K562 (cell line): ENCODE measurements at regions not wholly inside any gene's neighbourhood (a gene's known extent, or its start where the extent isn't known, plus 50 kb on each side); places are given as distances from the start of the nearest gene placed in this dataset.

Source experiments
- CHD4 ChIP-seq: fragments of 200-600 bp; sonication (generic); IDR thresholded peaks from 3 replicates; pipeline ENCODE4 v1.6.1; 2012; ENCODE audit warnings: low read depth, mild to moderate bottlenecking, mixed read lengths, low read length, inconsistent platforms; ENCODE audit not compliant: insufficient read depth, insufficient replicate concordance, poor library complexity, severe bottlenecking
- HDAC8 ChIP-seq: fragments of 450-650 bp; IDR thresholded peaks from 2 replicates; pipeline ENCODE4 v1.6.1; 2016; ENCODE audit warnings: mild to moderate bottlenecking, missing genetic modification characterization, moderate library complexity, missing compliant biosample characterization
- JUN ChIP-seq, 2 experiments: sonication (generic) in 1 of 2; formaldehyde crosslinking in 1 of 2; IDR thresholded peaks; 2 replicates each; pipeline versions ENCODE4 v1.6.1 to v1.8.0; 2012 to 2022; ENCODE audit warnings: borderline replicate concordance in 2 of 2, mild to moderate bottlenecking in 2 of 2, improper control_type of control experiment in 1 of 2, low read depth in 1 of 2, low read length in 1 of 2, missing genetic modification reagents in 1 of 2
- MTF1 ChIP-seq: fragments of 250-450 bp; sonication (Bioruptor Pico); IDR thresholded peaks from 2 replicates; pipeline ENCODE4 v1.9.0; 2021; ENCODE audit warnings: moderate library complexity, mild to moderate bottlenecking, inconsistent platforms, borderline replicate concordance
- POLR2AphosphoS5 ChIP-seq: IDR thresholded peaks from 2 replicates; pipeline ENCODE4 v1.6.1; 2011; ENCODE audit warnings: mild to moderate bottlenecking, low read depth, low read length, moderate library complexity; ENCODE audit not compliant: control insufficient read depth, insufficient read depth
- SAFB ChIP-seq: fragments of 200-400 bp; formaldehyde crosslinking; IDR thresholded peaks from 2 replicates; pipeline ENCODE4 v1.6.1; 2017; ENCODE audit warnings: low read depth, low read length, borderline replicate concordance
- SRSF9 ChIP-seq: fragments of 200-400 bp; formaldehyde crosslinking; IDR thresholded peaks from 2 replicates; pipeline ENCODE4 v1.6.1; 2017; ENCODE audit warnings: low read depth, low read length, borderline replicate concordance
- ZNF644 ChIP-seq: fragments of 200-800 bp; sonication (Bioruptor generic); IDR thresholded peaks from 2 replicates; pipeline ENCODE4 v1.6.1; 2016; ENCODE audit warnings: low read depth, missing genetic modification characterization, missing compliant biosample characterization
- TF ChIP-seq, protein P1 (sequence below): sonication (generic); formaldehyde crosslinking; IDR thresholded peaks from 2 replicates; pipeline ENCODE4 v1.8.0; 2022; ENCODE audit warnings: mild to moderate bottlenecking, low read depth, missing genetic modification reagents
- TF ChIP-seq, protein P2 (sequence below): sonication (generic); formaldehyde crosslinking; IDR thresholded peaks from 2 replicates; pipeline ENCODE4 v1.8.0; 2023; ENCODE audit warnings: mild to moderate bottlenecking, missing genetic modification reagents
- TF ChIP-seq, protein P3 (sequence below), 3 experiments: IDR thresholded peaks in 2 of 3; conservative IDR thresholded peaks in 1 of 3; 2 replicates each; pipeline ENCODE4 v1.5.1; 2011 to 2012; ENCODE audit warnings: low read length in 3 of 3, mild to moderate bottlenecking in 3 of 3, control low read depth in 2 of 3, improper control_type of control experiment in 1 of 3, inconsistent platforms in 1 of 3, low read depth in 1 of 3, mixed read lengths in 1 of 3, moderate library complexity in 1 of 3; ENCODE audit not compliant: insufficient read depth in 2 of 3
- TF ChIP-seq, protein P4 (sequence below): sonication (generic); formaldehyde crosslinking; IDR thresholded peaks from 2 replicates; pipeline ENCODE4 v1.8.0; 2023; ENCODE audit warnings: missing genetic modification reagents, mild to moderate bottlenecking, borderline replicate concordance

DNA sequence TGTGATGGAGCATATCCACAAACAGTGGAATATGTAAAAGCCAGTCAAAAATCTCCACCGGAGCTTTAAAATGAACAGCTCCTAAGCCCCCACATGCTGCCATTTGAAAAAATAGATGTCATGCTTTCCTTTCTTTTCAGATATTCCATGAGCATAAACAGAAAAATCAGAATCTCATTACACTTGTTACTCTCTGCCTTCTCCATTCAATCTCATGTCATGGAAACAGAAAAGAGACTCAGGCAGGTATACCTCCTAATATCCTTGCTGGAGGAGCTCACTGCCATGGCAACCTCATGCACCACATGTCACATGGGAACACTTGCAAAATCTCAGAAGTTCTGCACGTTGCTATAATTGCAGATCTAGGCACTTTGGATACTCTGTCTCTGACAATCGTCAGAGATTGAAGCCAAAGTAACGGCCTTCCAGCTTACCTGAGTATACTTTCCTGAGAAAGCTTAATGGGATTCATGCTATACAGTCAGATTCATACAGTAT, 317.0 kb upstream of the ADAMTS9 start:
- TF ChIP-seq CHD4 (no peak), SRSF9 (no peak), HDAC8 (tag) (no peak), ZNF644 (tag) (no peak), MTF1 (no peak), SAFB (no peak), JUN (IDR thresholded peaks at IDR 0.05; ENCODE audit: borderline replicate concordance, low read depth, low read length) (no peak), JUN (CRISPR knock-in tag; IDR thresholded peaks at IDR 0.05; ENCODE audit: borderline replicate concordance) (no peak), POLR2AphosphoS5 (no peak)
- TF ChIP-seq, protein P1, sequence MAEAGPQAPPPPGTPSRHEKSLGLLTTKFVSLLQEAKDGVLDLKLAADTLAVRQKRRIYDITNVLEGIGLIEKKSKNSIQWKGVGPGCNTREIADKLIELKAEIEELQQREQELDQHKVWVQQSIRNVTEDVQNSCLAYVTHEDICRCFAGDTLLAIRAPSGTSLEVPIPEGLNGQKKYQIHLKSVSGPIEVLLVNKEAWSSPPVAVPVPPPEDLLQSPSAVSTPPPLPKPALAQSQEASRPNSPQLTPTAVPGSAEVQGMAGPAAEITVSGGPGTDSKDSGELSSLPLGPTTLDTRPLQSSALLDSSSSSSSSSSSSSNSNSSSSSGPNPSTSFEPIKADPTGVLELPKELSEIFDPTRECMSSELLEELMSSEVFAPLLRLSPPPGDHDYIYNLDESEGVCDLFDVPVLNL (CRISPR knock-in tag): no peak
- TF ChIP-seq, protein P2, sequence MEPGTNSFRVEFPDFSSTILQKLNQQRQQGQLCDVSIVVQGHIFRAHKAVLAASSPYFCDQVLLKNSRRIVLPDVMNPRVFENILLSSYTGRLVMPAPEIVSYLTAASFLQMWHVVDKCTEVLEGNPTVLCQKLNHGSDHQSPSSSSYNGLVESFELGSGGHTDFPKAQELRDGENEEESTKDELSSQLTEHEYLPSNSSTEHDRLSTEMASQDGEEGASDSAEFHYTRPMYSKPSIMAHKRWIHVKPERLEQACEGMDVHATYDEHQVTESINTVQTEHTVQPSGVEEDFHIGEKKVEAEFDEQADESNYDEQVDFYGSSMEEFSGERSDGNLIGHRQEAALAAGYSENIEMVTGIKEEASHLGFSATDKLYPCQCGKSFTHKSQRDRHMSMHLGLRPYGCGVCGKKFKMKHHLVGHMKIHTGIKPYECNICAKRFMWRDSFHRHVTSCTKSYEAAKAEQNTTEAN (CRISPR knock-in tag): no peak
- TF ChIP-seq, protein P3, sequence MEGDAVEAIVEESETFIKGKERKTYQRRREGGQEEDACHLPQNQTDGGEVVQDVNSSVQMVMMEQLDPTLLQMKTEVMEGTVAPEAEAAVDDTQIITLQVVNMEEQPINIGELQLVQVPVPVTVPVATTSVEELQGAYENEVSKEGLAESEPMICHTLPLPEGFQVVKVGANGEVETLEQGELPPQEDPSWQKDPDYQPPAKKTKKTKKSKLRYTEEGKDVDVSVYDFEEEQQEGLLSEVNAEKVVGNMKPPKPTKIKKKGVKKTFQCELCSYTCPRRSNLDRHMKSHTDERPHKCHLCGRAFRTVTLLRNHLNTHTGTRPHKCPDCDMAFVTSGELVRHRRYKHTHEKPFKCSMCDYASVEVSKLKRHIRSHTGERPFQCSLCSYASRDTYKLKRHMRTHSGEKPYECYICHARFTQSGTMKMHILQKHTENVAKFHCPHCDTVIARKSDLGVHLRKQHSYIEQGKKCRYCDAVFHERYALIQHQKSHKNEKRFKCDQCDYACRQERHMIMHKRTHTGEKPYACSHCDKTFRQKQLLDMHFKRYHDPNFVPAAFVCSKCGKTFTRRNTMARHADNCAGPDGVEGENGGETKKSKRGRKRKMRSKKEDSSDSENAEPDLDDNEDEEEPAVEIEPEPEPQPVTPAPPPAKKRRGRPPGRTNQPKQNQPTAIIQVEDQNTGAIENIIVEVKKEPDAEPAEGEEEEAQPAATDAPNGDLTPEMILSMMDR (IDR thresholded peaks at IDR 0.05 in 2 of 3, conservative IDR thresholded peaks at IDR 0.05 in 1 of 3; ENCODE audit: insufficient read depth in 2 of 3, low read depth in 1 of 3, low read length in 3 of 3): no peak
- TF ChIP-seq, protein P4, sequence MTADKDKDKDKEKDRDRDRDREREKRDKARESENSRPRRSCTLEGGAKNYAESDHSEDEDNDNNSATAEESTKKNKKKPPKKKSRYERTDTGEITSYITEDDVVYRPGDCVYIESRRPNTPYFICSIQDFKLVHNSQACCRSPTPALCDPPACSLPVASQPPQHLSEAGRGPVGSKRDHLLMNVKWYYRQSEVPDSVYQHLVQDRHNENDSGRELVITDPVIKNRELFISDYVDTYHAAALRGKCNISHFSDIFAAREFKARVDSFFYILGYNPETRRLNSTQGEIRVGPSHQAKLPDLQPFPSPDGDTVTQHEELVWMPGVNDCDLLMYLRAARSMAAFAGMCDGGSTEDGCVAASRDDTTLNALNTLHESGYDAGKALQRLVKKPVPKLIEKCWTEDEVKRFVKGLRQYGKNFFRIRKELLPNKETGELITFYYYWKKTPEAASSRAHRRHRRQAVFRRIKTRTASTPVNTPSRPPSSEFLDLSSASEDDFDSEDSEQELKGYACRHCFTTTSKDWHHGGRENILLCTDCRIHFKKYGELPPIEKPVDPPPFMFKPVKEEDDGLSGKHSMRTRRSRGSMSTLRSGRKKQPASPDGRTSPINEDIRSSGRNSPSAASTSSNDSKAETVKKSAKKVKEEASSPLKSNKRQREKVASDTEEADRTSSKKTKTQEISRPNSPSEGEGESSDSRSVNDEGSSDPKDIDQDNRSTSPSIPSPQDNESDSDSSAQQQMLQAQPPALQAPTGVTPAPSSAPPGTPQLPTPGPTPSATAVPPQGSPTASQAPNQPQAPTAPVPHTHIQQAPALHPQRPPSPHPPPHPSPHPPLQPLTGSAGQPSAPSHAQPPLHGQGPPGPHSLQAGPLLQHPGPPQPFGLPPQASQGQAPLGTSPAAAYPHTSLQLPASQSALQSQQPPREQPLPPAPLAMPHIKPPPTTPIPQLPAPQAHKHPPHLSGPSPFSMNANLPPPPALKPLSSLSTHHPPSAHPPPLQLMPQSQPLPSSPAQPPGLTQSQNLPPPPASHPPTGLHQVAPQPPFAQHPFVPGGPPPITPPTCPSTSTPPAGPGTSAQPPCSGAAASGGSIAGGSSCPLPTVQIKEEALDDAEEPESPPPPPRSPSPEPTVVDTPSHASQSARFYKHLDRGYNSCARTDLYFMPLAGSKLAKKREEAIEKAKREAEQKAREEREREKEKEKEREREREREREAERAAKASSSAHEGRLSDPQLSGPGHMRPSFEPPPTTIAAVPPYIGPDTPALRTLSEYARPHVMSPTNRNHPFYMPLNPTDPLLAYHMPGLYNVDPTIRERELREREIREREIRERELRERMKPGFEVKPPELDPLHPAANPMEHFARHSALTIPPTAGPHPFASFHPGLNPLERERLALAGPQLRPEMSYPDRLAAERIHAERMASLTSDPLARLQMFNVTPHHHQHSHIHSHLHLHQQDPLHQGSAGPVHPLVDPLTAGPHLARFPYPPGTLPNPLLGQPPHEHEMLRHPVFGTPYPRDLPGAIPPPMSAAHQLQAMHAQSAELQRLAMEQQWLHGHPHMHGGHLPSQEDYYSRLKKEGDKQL (CRISPR knock-in tag): no peak
